ENCODE measurements at regions not wholly inside any gene's neighbourhood (a gene's known extent, or its start where the extent isn't known, plus 50 kb on each side); places are given as distances from the start of the nearest gene placed in this dataset.
"Not testable (repeated sequence)": the region's sequence is repeated elsewhere in the genome, so short reads cannot be mapped to it uniquely, and the experiment has no call there.

GRCh38 chr10:100658269-100658668 lies 87.1 kb upstream of the PAX2 start:
- Histone ChIP-seq H3K9me3 (ENCODE audit: control insufficient read depth in 2 of 2, insufficient read depth in 1 of 2, low read length in 1 of 2) (peaks cover 1 to 4% of the 10 kb centered on the region in 2 donors), H3K27ac (ENCODE audit: low read depth in 1 of 2, low read length in 1 of 2) (no peak overlapping the region), H3K4me3 (ENCODE audit: low read length in 2 of 2) (no peak overlapping the region), H3K36me3 (ENCODE audit: control insufficient read depth in 2 of 2, insufficient read depth in 2 of 2, low read length in 1 of 2) (no peaks in the 10 kb centered on the region), H3K4me1 (ENCODE audit: control insufficient read depth in 2 of 2, insufficient read depth in 2 of 2, low read length in 2 of 2) (peaks cover 0 to 16% of the 10 kb centered on the region in 2 donors), H3K27me3 (ENCODE audit: control insufficient read depth in 2 of 2, insufficient read depth in 1 of 2, low read length in 1 of 2) (peaks cover 77 to 99% of the 10 kb centered on the region in 2 donors)
- no peak for DNase-seq (ENCODE audit: low read depth in 6 of 9, low spot score in 9 of 9)
- WGBS, result 50% methylated on average over 1 of the region's 1 CpG

- no peak for DNase-seq (ENCODE audit: low read depth in 6 of 9, low spot score in 9 of 9)
- Histone ChIP-seq H3K27ac (ENCODE audit: low read depth in 1 of 2, low read length in 1 of 2) (no peak overlapping the region), H3K9me3 (ENCODE audit: control insufficient read depth in 2 of 2, insufficient read depth in 1 of 2, low read length in 1 of 2) (peaks cover 1 to 4% of the 10 kb centered on the region in 2 donors), H3K4me3 (ENCODE audit: low read length in 2 of 2) (no peak overlapping the region), H3K4me1 (ENCODE audit: control insufficient read depth in 2 of 2, insufficient read depth in 2 of 2, low read length in 2 of 2) (peaks cover 0 to 13% of the 10 kb centered on the region in 2 donors), H3K27me3 (ENCODE audit: control insufficient read depth in 2 of 2, insufficient read depth in 1 of 2, low read length in 1 of 2) (peaks cover 71 to 97% of the 10 kb centered on the region in 2 donors), H3K36me3 (ENCODE audit: control insufficient read depth in 2 of 2, insufficient read depth in 2 of 2, low read length in 1 of 2) (no peaks in the 10 kb centered on the region)
- WGBS, result 11% methylated on average over 50 of the region's 50 CpGs
Observed at GRCh38 chr10:100659361-100660098, 85.9 kb upstream of the PAX2 start.

- H3K4me3 ChIP-seq (ENCODE audit: low read length in 2 of 2), result no peak overlapping the region
- H3K9me3 ChIP-seq (ENCODE audit: control insufficient read depth in 2 of 2, insufficient read depth in 1 of 2, low read length in 1 of 2), result peaks cover 1 to 4% of the 10 kb centered on the region in 2 donors
- H3K27me3 ChIP-seq (ENCODE audit: control insufficient read depth in 2 of 2, insufficient read depth in 1 of 2, low read length in 1 of 2), result peaks cover 63 to 94% of the 10 kb centered on the region in 2 donors
- no peak for DNase-seq (ENCODE audit: low read depth in 6 of 9, low spot score in 9 of 9)
- WGBS, result 36% methylated on average over 6 of the region's 6 CpGs
- no peak overlapping the region for H3K27ac ChIP-seq (ENCODE audit: low read depth in 1 of 2, low read length in 1 of 2)
- no peaks in the 10 kb centered on the region for H3K36me3 ChIP-seq (ENCODE audit: control insufficient read depth in 2 of 2, insufficient read depth in 2 of 2, low read length in 1 of 2)
- peaks cover 0 to 7% of the 10 kb centered on the region in 2 donors for H3K4me1 ChIP-seq (ENCODE audit: control insufficient read depth in 2 of 2, insufficient read depth in 2 of 2, low read length in 2 of 2)
Observed at GRCh38 chr10:100660365-100660764, 85.0 kb upstream of the PAX2 start.

GRCh38 chr10:100660945-100661344 lies 84.4 kb upstream of the PAX2 start:
- Histone ChIP-seq H3K4me3 (ENCODE audit: low read length in 2 of 2) (no peak overlapping the region), H3K4me1 (ENCODE audit: control insufficient read depth in 2 of 2, insufficient read depth in 2 of 2, low read length in 2 of 2) (peaks cover 0 to 2% of the 10 kb centered on the region in 2 donors), H3K9me3 (ENCODE audit: control insufficient read depth in 2 of 2, insufficient read depth in 1 of 2, low read length in 1 of 2) (peaks cover 0 to 3% of the 10 kb centered on the region in 2 donors), H3K27ac (ENCODE audit: low read depth in 1 of 2, low read length in 1 of 2) (no peak overlapping the region), H3K36me3 (ENCODE audit: control insufficient read depth in 2 of 2, insufficient read depth in 2 of 2, low read length in 1 of 2) (no peaks in the 10 kb centered on the region), H3K27me3 (ENCODE audit: control insufficient read depth in 2 of 2, insufficient read depth in 1 of 2, low read length in 1 of 2) (peaks cover 57 to 90% of the 10 kb centered on the region in 2 donors)
- 41% methylated on average over 3 of the region's 3 CpGs for WGBS
- DNase-seq (ENCODE audit: low read depth in 6 of 9, low spot score in 9 of 9), result no peak

DNA sequence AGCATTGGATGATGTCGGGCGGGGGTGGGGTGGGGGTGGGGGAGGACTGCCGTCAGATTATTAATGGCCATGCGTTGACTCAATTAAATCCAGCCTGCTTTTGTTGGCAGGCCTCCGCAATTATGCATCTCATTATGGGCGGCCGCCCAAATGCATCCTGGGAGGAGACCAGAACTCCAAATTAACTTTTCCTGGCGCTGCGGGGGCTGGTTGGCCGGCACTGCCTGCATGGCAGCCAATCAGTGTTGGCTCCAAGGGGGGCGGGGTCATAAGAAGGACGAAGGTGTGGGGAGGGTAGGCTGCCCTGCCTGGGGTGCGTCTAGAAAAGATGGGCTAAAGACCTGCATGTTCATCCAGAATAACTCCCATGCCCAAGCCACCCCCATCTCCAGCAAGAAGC lies 83.9 kb upstream of the PAX2 start:
- WGBS, result 48% methylated on average over 13 of the region's 13 CpGs
- no peaks in the 10 kb centered on the region for H3K36me3 ChIP-seq (ENCODE audit: control insufficient read depth in 2 of 2, insufficient read depth in 2 of 2, low read length in 1 of 2)
- H3K27me3 ChIP-seq (ENCODE audit: control insufficient read depth in 2 of 2, insufficient read depth in 1 of 2, low read length in 1 of 2), result peaks cover 52 to 88% of the 10 kb centered on the region in 2 donors

GRCh38 chr10:100662067-100662466 lies 83.3 kb upstream of the PAX2 start:
- Histone ChIP-seq H3K27me3 (ENCODE audit: control insufficient read depth in 2 of 2, insufficient read depth in 1 of 2, low read length in 1 of 2) (peaks cover 46 to 85% of the 10 kb centered on the region in 2 donors), H3K4me1 (ENCODE audit: control insufficient read depth in 2 of 2, insufficient read depth in 2 of 2, low read length in 2 of 2) (no peaks in the 10 kb centered on the region), H3K9me3 (ENCODE audit: control insufficient read depth in 2 of 2, insufficient read depth in 1 of 2, low read length in 1 of 2) (no peaks in the 10 kb centered on the region), H3K4me3 (ENCODE audit: low read length in 2 of 2) (no peak overlapping the region), H3K36me3 (ENCODE audit: control insufficient read depth in 2 of 2, insufficient read depth in 2 of 2, low read length in 1 of 2) (no peaks in the 10 kb centered on the region), H3K27ac (ENCODE audit: low read depth in 1 of 2, low read length in 1 of 2) (no peak overlapping the region)
- DNase-seq (ENCODE audit: low read depth in 6 of 9, low spot score in 9 of 9), result no peak
- 78% methylated on average over 7 of the region's 7 CpGs for WGBS

More for the DNA sequence above, 83.9 kb upstream of the PAX2 start:
- H3K4me3 ChIP-seq (ENCODE audit: low read length in 2 of 2), result no peak overlapping the region
- no peak for DNase-seq (ENCODE audit: low read depth in 6 of 9, low spot score in 9 of 9)
- H3K27ac ChIP-seq (ENCODE audit: low read depth in 1 of 2, low read length in 1 of 2), result no peak overlapping the region
- H3K4me1 ChIP-seq (ENCODE audit: control insufficient read depth in 2 of 2, insufficient read depth in 2 of 2, low read length in 2 of 2), result no peaks in the 10 kb centered on the region
- no peaks in the 10 kb centered on the region for H3K9me3 ChIP-seq (ENCODE audit: control insufficient read depth in 2 of 2, insufficient read depth in 1 of 2, low read length in 1 of 2)

- Histone ChIP-seq H3K27ac (ENCODE audit: low read depth in 1 of 2, low read length in 1 of 2) (no peak overlapping the region), H3K4me3 (ENCODE audit: low read length in 2 of 2) (no peak overlapping the region), H3K27me3 (ENCODE audit: control insufficient read depth in 2 of 2, insufficient read depth in 1 of 2, low read length in 1 of 2) (peaks cover 34 to 85% of the 10 kb centered on the region in 2 donors), H3K4me1 (ENCODE audit: control insufficient read depth in 2 of 2, insufficient read depth in 2 of 2, low read length in 2 of 2) (no peaks in the 10 kb centered on the region), H3K36me3 (ENCODE audit: control insufficient read depth in 2 of 2, insufficient read depth in 2 of 2, low read length in 1 of 2) (no peaks in the 10 kb centered on the region), H3K9me3 (ENCODE audit: control insufficient read depth in 2 of 2, insufficient read depth in 1 of 2, low read length in 1 of 2) (no peaks in the 10 kb centered on the region)
- DNase-seq (ENCODE audit: low read depth in 6 of 9, low spot score in 9 of 9), result no peak
- 71% methylated on average over 6 of the region's 6 CpGs for WGBS
Observed at GRCh38 chr10:100664316-100665149, 80.8 kb upstream of the PAX2 start.

DNA sequence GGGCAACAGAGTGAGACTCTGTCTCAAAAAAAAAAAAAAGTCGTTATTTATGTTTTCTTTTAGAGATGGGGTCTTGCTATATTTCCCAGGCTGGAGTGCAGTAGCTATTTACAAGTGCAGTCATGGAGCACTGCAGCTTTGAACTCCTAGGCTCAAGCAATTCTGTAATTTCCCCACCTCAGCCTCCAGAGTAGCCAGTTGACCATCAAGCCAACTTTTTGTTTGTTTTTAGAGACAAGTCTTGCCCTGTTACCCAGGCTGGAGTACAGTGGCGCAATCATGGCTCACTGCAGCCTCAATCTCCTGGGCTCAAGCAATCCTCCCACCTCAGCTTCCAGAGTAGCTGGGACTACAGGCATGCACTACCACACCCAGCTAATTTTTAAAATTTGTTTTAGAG lies 78.7 kb upstream of the PAX2 start:
- not testable (repeated sequence) for H3K36me3 ChIP-seq (ENCODE audit: control insufficient read depth in 2 of 2, insufficient read depth in 2 of 2, low read length in 1 of 2); H3K4me3 ChIP-seq (ENCODE audit: low read length in 2 of 2); H3K27ac ChIP-seq (ENCODE audit: low read depth in 1 of 2, low read length in 1 of 2); DNase-seq (ENCODE audit: low read depth in 6 of 9, low spot score in 9 of 9); H3K4me1 ChIP-seq (ENCODE audit: control insufficient read depth in 2 of 2, insufficient read depth in 2 of 2, low read length in 2 of 2); H3K9me3 ChIP-seq (ENCODE audit: control insufficient read depth in 2 of 2, insufficient read depth in 1 of 2, low read length in 1 of 2)
- 80% methylated on average over 2 of the region's 2 CpGs for WGBS
- H3K27me3 ChIP-seq (ENCODE audit: control insufficient read depth in 2 of 2, insufficient read depth in 1 of 2, low read length in 1 of 2), result peaks cover 32 to 84% of the 10 kb centered on the region in 2 donors

DNA sequence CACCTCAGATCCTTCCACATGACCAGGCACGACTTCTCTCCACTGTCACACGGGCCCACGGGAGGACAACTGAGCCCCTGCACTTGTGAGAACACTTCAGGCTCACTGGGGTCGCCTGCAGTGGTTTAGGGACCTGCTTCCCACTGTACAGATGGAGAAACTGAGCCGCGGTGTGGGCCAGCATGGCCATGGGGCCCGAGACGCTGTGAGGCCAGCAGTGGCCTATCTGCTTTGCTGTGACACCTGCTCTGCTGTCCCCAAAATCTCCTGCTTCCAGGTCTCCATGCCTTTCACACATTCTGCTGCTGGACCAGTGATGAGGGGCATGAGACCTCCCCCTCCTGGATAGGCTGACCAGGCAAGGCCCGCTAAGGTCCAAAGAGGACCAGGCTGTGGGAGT lies 75.8 kb upstream of the PAX2 start:
- no peaks in the 10 kb centered on the region for H3K4me1 ChIP-seq (ENCODE audit: control insufficient read depth in 2 of 2, insufficient read depth in 2 of 2, low read length in 2 of 2)
- 62% methylated on average over 9 of the region's 9 CpGs for WGBS
- H3K27ac ChIP-seq (ENCODE audit: low read depth in 1 of 2, low read length in 1 of 2), result no peak overlapping the region
- no peak for DNase-seq (ENCODE audit: low read depth in 6 of 9, low spot score in 9 of 9)
- peaks cover 31 to 81% of the 10 kb centered on the region in 2 donors for H3K27me3 ChIP-seq (ENCODE audit: control insufficient read depth in 2 of 2, insufficient read depth in 1 of 2, low read length in 1 of 2)
- H3K36me3 ChIP-seq (ENCODE audit: control insufficient read depth in 2 of 2, insufficient read depth in 2 of 2, low read length in 1 of 2), result no peaks in the 10 kb centered on the region
- no peaks in the 10 kb centered on the region for H3K9me3 ChIP-seq (ENCODE audit: control insufficient read depth in 2 of 2, insufficient read depth in 1 of 2, low read length in 1 of 2)
- no peak overlapping the region for H3K4me3 ChIP-seq (ENCODE audit: low read length in 2 of 2)

Measured in thymus (tissue), 11 donors.